Astrocyte of the spinal cord (primary cell): ENCODE measurements at regions not wholly inside any gene's neighbourhood (a gene's known extent, or its start where the extent isn't known, plus 50 kb on each side); places are given as distances from the start of the nearest gene placed in this dataset.

ENCODE experiments used
- DNase-seq: peaks from one replicate; pipeline ENCODE4 v3.0.0; 2011; ENCODE audit warnings: low read depth, low spot score
- H3K4me3 ChIP-seq: 2 replicates; pipeline ENCODE4 v1.5.1; 2011; ENCODE audit warnings: low read depth, mild to moderate bottlenecking, low read length, moderate library complexity
- CTCF ChIP-seq: IDR thresholded peaks from 2 replicates; pipeline ENCODE4 v1.5.1; 2012; ENCODE audit warnings: low read depth, mild to moderate bottlenecking, low read length, inconsistent platforms
- in situ Hi-C: cut with HindIII; loops from 2 replicates; pipeline ENCODE4 v1.10.0; 2017; ENCODE audit warnings: low sequenced_read_pairs

GRCh38 chr10:81042647-81043046, 504.9 kb downstream of the SH2D4B start:
- no peak for TF ChIP-seq CTCF
- DNase-seq = no peak
- H3K4me3 ChIP-seq = no peak overlapping the region
- in situ Hi-C loops = no loop called here

GRCh38 chr10:81065474-81065873, 527.8 kb downstream of the SH2D4B start:
- no peak overlapping the region for H3K4me3 ChIP-seq
- no peak for DNase-seq
- TF ChIP-seq CTCF = no peak
- in situ Hi-C loops = no loop called here

GRCh38 chr10:81068460-81068859, 530.8 kb downstream of the SH2D4B start:
- no peak for TF ChIP-seq CTCF
- in situ Hi-C loops = no loop called here
- no peak overlapping the region for H3K4me3 ChIP-seq
- no peak for DNase-seq

GRCh38 chr10:81071087-81071796, 533.5 kb downstream of the SH2D4B start:
- no peak overlapping the region for H3K4me3 ChIP-seq
- TF ChIP-seq CTCF = no peak
- no peak for DNase-seq
- in situ Hi-C loops = no loop called here

GRCh38 chr10:81073155-81073554, 535.5 kb downstream of the SH2D4B start:
- in situ Hi-C loops = no loop called here
- no peak for TF ChIP-seq CTCF
- no peak for DNase-seq

GRCh38 chr10:81081887-81082620, 544.4 kb downstream of the SH2D4B start:
- in situ Hi-C loops = no loop called here
- TF ChIP-seq CTCF = no peak
- DNase-seq = no peak
- H3K4me3 ChIP-seq = no peak overlapping the region

More at GRCh38 chr10:81073155-81073554, 535.5 kb downstream of the SH2D4B start:
- H3K4me3 ChIP-seq = no peak overlapping the region
